Spleen (tissue), 11 donors: ENCODE measurements at regions not wholly inside any gene's neighbourhood (a gene's known extent, or its start where the extent isn't known, plus 50 kb on each side); places are given as distances from the start of the nearest gene placed in this dataset.

Experiments used
- DNase-seq: peaks from one replicate; pipeline ENCODE4 v3.0.0-alpha.2; 2020
- H3K27ac ChIP-seq, 8 donors: fragments of 200-600 bp; sonication (generic) in 7 of 8; 1 replicate in 4 of 8; 2 replicates in 4 of 8; pipeline versions ENCODE4 v1.5.0 to v1.8.0; 2016 to 2021; ENCODE audit warnings: inconsistent platforms in 4 of 8, mild to moderate bottlenecking in 4 of 8, moderate library complexity in 1 of 8
- H3K27me3 ChIP-seq, 7 donors: fragments of 200-600 bp; sonication (generic) in 6 of 7; replicated peaks in 1 of 7; 1 replicate in 4 of 7; 2 replicates in 3 of 7; pipeline versions ENCODE4 v1.5.0 to v1.8.0; 2016 to 2021; ENCODE audit warnings: inconsistent platforms in 3 of 7, mild to moderate bottlenecking in 1 of 7
- H3K36me3 ChIP-seq, 6 donors: fragments of 200-600 bp; sonication (generic) in 5 of 6; 1 replicate in 4 of 6; 2 replicates in 2 of 6; pipeline versions ENCODE4 v1.5.0 to v1.8.0; 2016 to 2021; ENCODE audit warnings: inconsistent platforms in 2 of 6
- H3K4me1 ChIP-seq, 6 donors: fragments of 200-600 bp; sonication (generic) in 5 of 6; 1 replicate in 3 of 6; 2 replicates in 3 of 6; pipeline versions ENCODE4 v1.5.0 to v1.8.0; 2016 to 2021; ENCODE audit warnings: inconsistent platforms in 3 of 6
- H3K4me3 ChIP-seq, 8 donors: fragments of 200-600 bp; sonication (generic) in 7 of 8; 1 replicate in 4 of 8; 2 replicates in 4 of 8; pipeline versions ENCODE4 v1.5.0 to v1.8.0; 2016 to 2021; ENCODE audit warnings: inconsistent platforms in 4 of 8, mild to moderate bottlenecking in 4 of 8, moderate library complexity in 2 of 8
- H3K9me3 ChIP-seq, 8 donors: fragments of 200-600 bp; sonication (generic) in 7 of 8; 1 replicate in 4 of 8; 2 replicates in 4 of 8; pipeline versions ENCODE4 v1.5.0 to v1.8.0; 2016 to 2021; ENCODE audit warnings: inconsistent platforms in 4 of 8
- CTCF ChIP-seq, 11 experiments: fragments of 200-600 bp in 7 of 11; fragments of 450-650 bp in 4 of 11; sonication (generic) in 4 of 11; IDR thresholded peaks in 8 of 11; conservative IDR thresholded peaks in 3 of 11; 1 replicate in 7 of 11; 2 replicates in 4 of 11; pipeline versions ENCODE4 v1.4.0 to v1.8.0; 2016 to 2021; ENCODE audit warnings: antibody characterized with exemption in 11 of 11, inconsistent platforms in 4 of 11, mild to moderate bottlenecking in 1 of 11
- POLR2A ChIP-seq, 3 donors: fragments of 450-650 bp; IDR thresholded peaks; one replicate each; pipeline ENCODE4 v1.5.1; 2017; ENCODE audit warnings: antibody characterized with exemption in 3 of 3, mild to moderate bottlenecking in 1 of 3
- POLR2AphosphoS5 ChIP-seq, 3 donors: sonication (generic); formaldehyde crosslinking; IDR thresholded peaks; one replicate each; pipeline ENCODE4 v1.5.1; 2017; ENCODE audit warnings: antibody characterized with exemption in 3 of 3
- WGBS, 5 donors: extraction: QIAGEN DNeasy Blood & Tissue Kit in 3 of 5; methylation state at CpG; one replicate each; pipeline versions ENCODE4 v1.1.5 to v1.1.7; 2013 to 2018; 5-methylcytosine and 5-hydroxymethylcytosine counted together
- intact Hi-C: fragments of 100-400 bp; cut with DNase I; formaldehyde crosslinking; loops from one replicate; pipeline ENCODE4 v1.15.0; 2023; ENCODE audit warnings: low total_unique reads
- donor health status: healthy with polysubstance abuse.
- donor health status: DM: no; HTN: no; CAD: no; lungs with moderate emphysema.
- donor health status: DM: no; HTN: no; CAD: no.
- donor health status: Bipolar disorder and iron deficiency.
- donor health status: healthy.
- donor health status: DM: no; HTN: no; CAD: no.
- donor health status: DM: yes; HTN: yes; CAD: no.

- WGBS, 5 donors, result 57 to 77% (median 63%) methylated on average over 6 of the region's 6 CpGs
- H3K4me3 ChIP-seq, result no peak overlapping the region
Observed at GRCh38 chr3:145266368-145266767, 894.6 kb downstream of the PLOD2 start.

DNA sequence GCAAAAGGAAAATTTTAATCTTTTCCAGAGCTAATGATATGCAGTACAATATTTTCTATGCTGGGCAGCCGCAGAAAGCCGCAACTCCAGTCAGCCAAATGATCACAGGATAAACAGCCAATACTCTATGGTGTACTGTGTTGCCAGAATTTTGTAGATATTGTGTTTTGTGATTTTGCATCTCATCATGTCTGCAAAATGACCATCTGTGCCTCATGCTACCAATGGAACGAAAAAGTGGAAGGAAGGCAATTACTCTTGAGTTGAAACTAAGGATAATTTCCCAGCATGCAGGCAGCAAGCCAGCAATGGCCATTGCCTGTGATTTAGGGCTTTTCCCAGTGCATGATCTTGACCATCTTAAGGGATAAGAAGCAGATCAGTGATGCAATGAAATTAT is 891.9 kb downstream of the PLOD2 start:
- DNase-seq, result no peak
- intact Hi-C loops, result no loop called here
- Histone ChIP-seq H3K27ac (no peak overlapping the region), H3K4me1 (no peaks in the 10 kb centered on the region), H3K27me3 (no peaks in the 10 kb centered on the region), H3K9me3 (peaks cover 0 to 14% (median 7%) of the 10 kb centered on the region in 8 donors), H3K4me3 (no peak overlapping the region), H3K36me3 (no peaks in the 10 kb centered on the region)
- TF ChIP-seq POLR2A (IDR thresholded peaks at IDR 0.05) (no peak), POLR2AphosphoS5 (IDR thresholded peaks at IDR 0.05) (no peak), CTCF (IDR thresholded peaks at IDR 0.05 in 8 of 11, conservative IDR thresholded peaks at IDR 0.05 in 3 of 11) (no peak)
- WGBS, 5 donors, result 84 to 93% (median 88%) methylated on average over 3 of the region's 3 CpGs

More at GRCh38 chr3:145266368-145266767, 894.6 kb downstream of the PLOD2 start:
- Histone ChIP-seq H3K36me3 (no peaks in the 10 kb centered on the region), H3K27me3 (no peaks in the 10 kb centered on the region), H3K9me3 (peaks cover 0 to 14% (median 7%) of the 10 kb centered on the region in 8 donors), H3K4me1 (no peaks in the 10 kb centered on the region), H3K27ac (no peak overlapping the region)
- DNase-seq, result no peak
- intact Hi-C loops, result no loop called here
- no peak for TF ChIP-seq POLR2AphosphoS5 (IDR thresholded peaks at IDR 0.05)
- no peak for TF ChIP-seq POLR2A (IDR thresholded peaks at IDR 0.05)
- no peak for TF ChIP-seq CTCF (IDR thresholded peaks at IDR 0.05 in 8 of 11, conservative IDR thresholded peaks at IDR 0.05 in 3 of 11)

DNA sequence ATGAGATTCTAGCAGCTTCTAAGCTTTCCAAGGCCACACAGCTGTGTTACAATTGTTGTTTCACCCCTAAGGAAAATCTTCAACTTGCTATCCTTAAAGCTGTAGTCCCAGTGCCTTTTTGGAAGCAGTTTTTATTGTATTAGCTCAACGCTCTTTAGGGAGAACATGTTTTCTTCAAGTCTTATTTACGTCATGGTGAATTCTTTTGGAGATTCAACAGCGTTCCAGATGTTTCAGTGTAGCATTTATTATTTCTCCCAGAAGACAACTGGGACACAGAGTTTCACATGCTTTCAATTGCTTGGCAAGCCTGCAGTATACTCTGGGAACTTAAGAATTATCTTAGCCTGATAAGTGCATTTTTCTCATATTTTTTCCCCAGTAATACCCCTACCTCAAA is 888.3 kb downstream of the PLOD2 start:
- peaks cover 0 to 23% (median 7%) of the 10 kb centered on the region in 8 donors for H3K9me3 ChIP-seq
- no peak for TF ChIP-seq CTCF (IDR thresholded peaks at IDR 0.05 in 8 of 11, conservative IDR thresholded peaks at IDR 0.05 in 3 of 11)
- no peak for TF ChIP-seq POLR2AphosphoS5 (IDR thresholded peaks at IDR 0.05)
- no peak for TF ChIP-seq POLR2A (IDR thresholded peaks at IDR 0.05)
- no peaks in the 10 kb centered on the region for H3K27me3 ChIP-seq
- H3K27ac ChIP-seq, result no peak overlapping the region
- no peaks in the 10 kb centered on the region for H3K4me1 ChIP-seq
- intact Hi-C loops, result no loop called here
- WGBS, 5 donors, result 73 to 86% (median 77%) methylated on average over 3 of the region's 3 CpGs
- H3K4me3 ChIP-seq, result no peak overlapping the region
- DNase-seq, result no peak
- no peaks in the 10 kb centered on the region for H3K36me3 ChIP-seq

- Histone ChIP-seq H3K27ac (no peak overlapping the region), H3K27me3 (no peaks in the 10 kb centered on the region), H3K9me3 (peaks cover 0 to 5% (median 0%) of the 10 kb centered on the region in 8 donors), H3K4me1 (no peaks in the 10 kb centered on the region), H3K36me3 (no peaks in the 10 kb centered on the region), H3K4me3 (no peak overlapping the region)
- intact Hi-C loops, result no loop called here
- WGBS, 5 donors, result 76 to 94% (median 83%) methylated on average over 2 of the region's 2 CpGs
- no peak for TF ChIP-seq POLR2AphosphoS5 (IDR thresholded peaks at IDR 0.05)
- no peak for TF ChIP-seq CTCF (IDR thresholded peaks at IDR 0.05 in 8 of 11, conservative IDR thresholded peaks at IDR 0.05 in 3 of 11)
- no peak for DNase-seq
Observed at GRCh38 chr3:145282505-145282904, 878.5 kb downstream of the PLOD2 start.
